HG03521 (cell line): ENCODE measurements at regions not wholly inside any gene's neighbourhood (a gene's known extent, or its start where the extent isn't known, plus 50 kb on each side); places are given as distances from the start of the nearest gene placed in this dataset.

ENCODE experiments used
- ATAC-seq: cut with Tn5 transposase; IDR thresholded peaks from one replicate; pipeline ENCODE4 v1.9.1; 2021; ENCODE audit warnings: mild to moderate bottlenecking, moderate library complexity; ENCODE audit not compliant: unreplicated experiment

DNA sequence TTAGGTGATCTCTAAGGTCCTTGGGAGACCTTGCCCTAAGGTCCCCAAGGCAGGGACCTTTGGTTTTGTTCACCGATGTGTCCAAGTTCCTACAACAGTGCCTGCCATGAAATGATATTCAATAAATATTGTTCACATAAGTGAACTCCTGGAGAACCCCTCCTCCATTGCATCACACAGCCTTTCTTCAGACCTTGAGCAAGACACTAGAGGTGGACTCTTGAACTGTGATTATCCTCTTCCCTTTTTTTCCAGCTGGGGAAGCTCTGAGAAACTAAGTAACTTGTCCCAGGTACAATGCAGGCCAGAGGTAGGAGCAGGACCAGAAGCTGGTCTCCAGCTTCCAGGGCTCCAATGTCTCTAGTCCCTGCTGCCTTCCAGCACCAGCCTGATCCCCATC, 76.6 kb upstream of the LMO1 start:
- no peak for ATAC-seq

DNA sequence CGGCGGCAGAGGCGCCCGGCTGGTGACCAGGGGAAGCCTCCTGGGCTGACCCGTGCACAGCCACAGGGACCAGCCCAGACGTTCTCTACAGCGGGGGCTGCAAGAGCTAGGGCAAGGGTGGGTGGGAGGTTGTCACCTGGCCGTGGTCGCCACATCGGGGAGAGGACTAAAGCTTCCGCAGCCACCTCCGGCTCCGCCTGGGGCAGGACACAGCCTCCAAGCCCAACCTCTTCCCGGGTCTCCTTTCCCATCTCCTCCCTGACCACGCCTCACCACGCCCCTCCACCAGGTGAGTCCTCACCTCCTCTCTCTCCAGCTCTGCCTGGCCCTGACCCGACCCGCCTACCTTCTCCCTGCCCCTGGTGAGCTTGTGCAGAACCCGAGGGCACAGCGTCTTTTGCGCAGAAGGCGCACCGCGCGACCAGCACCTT, 75.9 kb upstream of the LMO1 start:
- ATAC-seq = no peak

DNA sequence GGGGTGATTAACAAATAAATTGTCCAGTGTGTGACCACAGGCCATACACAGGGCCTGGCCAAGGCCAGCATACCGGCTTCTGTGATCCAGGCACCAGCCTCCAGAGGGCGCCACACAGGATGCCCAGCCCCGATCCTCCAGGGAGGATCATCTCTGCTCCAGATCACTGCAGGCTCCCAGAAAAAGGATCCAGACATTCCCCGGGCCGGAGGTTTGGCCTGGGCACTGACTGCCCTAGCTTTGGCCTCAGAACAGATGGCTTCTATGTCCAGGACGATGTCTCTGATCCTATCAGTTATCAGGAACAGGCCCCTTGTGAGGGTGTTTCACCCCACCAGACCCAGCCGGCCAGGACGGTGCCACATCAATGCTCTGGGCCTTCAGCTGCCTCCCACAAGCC, 74.5 kb upstream of the LMO1 start:
- ATAC-seq = no peak

DNA sequence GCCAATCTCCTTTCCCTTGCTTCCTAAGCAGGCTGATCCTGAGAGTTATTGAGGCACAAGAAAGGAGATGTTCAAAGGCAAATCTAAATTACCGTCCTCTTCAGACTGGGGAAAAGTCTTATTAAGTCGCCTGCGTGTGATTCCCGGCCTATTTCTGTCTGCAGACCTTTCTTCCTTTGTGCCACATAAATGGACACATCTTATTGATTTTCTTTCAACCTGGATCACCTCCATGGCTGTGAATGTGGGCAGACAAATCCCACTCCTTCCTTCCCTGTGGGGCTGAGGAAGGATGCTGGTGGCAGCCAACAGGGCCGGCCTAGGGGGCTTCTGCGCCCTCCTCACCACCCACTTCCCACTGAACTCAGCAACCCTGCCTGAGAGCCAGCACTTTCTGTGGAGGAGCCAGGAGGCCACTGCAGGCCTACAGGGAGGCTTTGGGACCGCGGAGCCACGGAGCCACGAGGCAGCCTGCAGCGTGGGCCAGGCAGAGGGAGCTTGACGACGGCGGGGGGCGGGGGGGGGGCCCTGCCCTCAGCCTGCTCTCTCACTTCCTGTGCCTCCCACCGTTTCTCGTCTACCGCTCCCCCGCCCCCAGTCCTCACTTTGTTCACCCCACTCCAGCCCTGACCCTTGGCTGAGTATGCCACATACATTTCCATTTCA, 73.6 kb upstream of the LMO1 start:
- no peak for ATAC-seq

DNA sequence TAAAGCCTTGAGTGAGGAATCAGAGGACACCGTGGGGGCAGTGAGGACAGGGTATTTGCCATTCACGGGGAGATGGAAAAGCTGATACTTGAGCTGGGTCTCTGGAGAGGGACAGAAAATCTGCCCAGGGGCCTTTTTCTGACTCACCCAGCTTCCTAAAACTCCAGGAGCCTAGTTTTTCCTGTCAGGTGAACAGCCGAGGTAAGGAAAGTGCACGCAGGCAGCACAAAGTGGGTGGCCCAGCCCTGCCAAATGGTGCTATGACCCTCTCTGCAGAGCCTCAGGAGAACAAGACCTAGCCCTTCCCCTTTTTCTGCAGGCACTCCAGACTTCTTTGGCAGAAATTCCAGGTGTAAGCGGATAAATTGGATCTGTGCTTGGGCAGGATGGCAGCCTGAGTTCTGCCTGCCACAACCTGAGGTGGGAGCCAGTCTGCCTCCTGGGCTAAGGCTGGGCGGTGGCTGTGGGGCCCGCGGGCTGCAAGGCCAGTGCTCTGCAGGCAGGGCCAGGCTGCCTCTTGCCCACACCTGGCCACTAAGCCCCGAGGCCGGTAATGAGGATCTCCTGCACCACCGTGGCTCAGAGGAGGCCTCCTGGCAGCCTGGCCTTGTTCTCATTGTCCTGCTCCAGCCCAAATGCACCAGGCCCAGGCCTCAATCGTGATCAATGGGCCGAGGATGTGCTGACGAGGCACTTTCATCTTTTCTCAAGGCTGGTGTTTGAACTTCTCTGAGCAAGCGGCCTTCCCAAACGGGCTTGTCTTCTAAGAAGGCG, 72.9 kb upstream of the LMO1 start:
- no peak for ATAC-seq

DNA sequence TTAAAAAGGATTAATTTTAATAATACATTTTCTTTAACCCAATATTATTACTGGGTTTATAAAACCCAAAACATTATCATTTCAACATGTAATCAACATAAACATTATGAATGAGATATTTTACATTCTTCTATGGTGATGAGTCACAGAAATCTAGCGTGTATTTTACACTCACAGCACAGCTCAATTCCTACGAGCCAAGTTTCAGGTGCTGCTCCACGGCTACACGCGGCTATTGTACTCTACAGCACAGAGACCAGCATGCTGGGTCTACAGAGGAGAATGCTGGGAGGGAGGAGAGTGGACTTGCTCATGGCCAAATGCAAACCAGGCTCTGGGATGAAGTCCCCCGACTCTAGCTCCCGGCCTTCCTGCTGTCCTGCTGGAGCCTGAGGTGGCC, 72.0 kb upstream of the LMO1 start:
- no peak for ATAC-seq

DNA sequence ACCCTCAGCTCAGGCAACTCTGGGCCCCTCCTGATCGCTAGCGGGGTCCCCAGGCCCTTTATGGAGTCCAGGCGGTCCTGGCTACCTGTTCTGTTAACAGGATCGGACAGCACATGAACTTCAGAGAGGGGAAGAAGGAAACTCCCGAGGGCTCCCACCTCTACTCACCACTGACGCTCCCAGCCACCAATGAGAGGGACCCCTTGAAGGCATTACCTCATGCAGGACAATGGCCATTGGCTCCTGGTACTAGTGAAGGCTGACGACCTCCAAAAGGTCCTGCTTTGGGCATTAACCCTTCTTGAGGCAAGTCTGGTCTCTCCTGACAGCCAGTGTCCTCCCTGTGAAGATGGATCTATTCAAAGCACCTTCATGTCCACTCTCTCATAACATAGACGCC, 71.5 kb upstream of the LMO1 start:
- no peak for ATAC-seq

DNA sequence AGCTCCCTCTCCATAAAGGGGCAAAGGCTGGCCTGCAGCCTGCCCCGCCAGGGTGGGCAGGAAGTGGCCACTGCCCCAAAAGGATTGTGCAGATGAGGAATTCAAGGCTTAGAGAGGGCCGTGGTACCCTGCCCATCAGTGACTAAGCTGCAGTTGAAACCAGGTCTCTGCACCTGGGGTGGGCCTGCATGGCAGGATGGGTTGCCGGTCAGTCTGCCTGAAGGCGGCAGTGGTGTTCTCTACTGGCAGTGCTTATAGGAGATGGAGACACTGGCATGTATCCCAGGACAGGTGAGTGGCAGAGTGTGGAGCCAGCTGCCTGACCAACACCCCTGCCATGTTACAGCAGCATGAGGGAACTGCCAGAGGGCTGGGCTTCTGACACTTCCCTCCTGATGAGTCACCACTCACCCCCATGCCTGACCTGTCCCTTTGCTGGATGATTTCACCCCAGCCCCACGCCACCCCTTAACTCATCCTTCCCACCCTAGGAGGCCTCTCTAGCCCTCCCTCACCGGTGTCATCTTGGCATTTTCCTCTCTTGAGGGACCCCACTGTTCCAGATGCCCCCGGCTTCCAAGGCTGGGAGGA, 70.2 kb upstream of the LMO1 start:
- no peak for ATAC-seq

DNA sequence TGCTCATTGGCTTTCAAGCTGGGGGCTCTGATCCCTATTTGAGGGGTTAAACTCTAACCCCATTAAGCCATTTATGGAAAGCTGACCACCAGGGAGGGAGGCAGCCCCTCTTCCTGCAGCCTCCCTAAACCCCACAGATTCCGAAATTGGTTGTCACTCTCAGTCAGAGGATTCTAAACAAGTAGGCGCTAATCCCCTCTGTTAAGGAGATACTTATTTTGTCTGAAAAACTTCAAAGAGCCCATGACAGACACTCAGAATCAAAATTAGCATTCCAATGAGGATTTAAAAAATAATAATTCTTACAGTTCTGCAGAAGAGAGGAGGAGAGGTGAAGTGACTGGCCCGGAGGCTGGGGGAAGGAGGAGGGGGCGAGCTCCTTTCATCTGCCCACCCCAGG, 69.7 kb upstream of the LMO1 start:
- ATAC-seq = no peak

DNA sequence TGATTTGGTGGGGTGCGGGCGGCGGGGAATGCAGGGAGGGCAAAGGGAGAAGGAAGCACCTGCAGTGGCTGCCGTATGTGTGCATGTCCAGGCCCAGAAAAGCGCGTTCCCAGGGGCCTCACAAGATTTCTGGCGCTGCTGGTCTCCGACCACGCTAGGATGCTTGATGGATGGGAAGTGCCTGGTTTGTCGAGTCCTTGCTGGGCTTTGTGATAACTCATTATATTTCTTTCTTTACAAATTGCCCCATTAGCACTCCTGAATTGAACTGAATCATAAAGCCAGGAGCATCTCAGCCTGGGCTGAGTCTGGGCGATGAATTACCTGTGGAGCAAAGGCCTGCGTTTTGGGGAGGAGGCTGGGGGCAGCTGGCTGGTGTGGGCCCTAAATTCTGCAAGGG, 69.2 kb upstream of the LMO1 start:
- no peak for ATAC-seq

DNA sequence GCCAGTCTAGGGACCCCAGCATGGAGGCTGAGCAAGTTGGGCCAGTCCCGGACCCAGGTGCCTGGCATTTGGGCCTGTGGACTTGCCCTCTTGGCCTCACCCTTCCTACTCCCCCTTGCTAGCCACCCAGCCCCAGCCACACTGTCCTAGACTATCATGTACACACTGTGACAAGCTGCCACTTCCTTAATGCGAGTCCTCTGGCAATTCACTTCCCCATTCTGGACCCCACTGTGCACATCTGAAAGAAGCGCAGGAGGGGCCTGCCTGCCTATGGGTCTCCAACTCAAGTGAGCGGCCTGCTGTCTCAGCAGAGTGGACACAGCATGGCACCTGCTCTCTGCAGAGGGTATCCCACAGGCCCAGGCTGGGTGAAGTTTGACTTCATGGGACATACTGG, 68.5 kb upstream of the LMO1 start:
- no peak for ATAC-seq

DNA sequence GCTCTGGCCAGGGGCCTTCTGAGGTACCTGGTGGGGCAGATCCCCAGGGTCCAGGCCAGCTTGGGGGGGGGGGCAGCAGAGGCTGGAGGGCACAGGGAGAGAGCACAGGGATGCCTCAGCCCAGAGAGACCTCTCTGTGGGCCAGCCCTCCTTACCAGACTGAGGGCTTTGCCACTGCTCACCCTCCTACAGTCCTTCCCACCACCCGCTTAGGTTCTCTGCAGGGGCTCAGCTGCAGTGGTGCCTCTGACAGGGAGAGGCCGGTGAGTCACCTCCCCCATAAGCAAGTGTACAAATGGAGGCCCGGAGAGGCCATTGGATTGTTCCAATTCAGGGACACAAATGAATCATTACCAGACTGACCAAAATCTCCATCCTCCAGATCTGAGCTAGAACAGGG, 68.1 kb upstream of the LMO1 start:
- ATAC-seq = no peak

DNA sequence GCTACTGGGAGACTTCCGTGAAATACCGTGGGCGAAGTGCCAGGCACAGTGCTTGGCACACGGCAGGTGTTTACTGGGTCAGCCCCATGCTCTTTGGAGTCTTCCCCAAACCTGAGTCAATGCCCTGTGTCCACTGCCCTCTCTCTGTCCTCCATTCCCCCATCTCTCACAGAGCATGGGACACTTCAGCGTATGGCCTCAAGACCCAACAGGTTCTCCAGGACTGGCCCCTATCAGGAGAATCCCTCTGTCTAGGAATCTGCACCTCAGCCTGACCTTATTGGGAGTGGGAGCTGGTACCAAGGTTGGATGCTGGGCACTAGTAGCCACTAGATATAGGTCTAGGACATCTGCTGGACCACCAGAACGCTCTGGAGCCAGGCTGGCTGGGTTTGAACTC, 67.2 kb upstream of the LMO1 start:
- no peak for ATAC-seq

DNA sequence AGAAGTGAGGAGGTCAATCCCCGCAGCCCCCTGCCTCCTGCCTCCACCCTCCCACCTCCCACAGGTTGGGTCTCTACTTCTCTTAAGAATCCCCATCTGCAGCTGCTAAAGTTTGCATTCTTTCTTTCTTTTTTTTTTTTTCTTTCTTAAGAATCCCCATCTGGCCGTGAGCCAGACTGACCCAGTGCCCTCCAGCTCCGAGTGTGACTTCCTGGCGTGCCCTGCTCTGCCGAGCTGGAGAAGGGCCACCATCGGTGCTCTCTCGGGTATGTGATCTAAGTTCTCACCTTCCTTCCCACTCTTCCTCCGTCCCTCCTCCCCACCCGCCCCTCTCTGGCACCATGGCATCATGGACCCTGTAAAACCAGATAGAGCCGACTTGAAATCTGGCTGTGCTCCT, 66.7 kb upstream of the LMO1 start:
- ATAC-seq = no peak

DNA sequence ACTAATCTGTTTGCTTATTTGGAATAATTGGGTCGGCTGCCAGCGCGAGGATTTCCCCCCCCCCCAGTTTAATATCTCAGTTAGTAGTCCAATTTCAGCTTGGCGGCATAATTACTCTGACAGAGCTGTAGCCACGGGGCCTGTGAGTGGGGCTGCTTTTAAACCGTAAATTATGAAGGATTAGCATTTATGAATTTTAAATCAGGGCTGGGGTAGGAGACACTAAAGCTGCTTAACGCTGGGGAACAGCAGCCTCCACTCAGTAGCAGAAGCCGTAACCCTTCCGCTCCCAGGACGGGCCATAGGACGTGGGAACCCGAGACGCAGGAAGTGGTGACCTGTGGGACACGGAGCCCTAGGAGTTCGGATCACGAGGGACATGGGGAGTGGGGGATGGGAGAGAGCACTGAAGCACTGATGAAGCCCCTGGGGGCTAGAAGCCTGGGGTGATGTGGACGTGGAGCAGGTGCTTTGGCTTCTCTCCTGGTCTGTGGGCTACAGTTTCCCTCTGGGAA, 66.2 kb upstream of the LMO1 start:
- no peak for ATAC-seq

DNA sequence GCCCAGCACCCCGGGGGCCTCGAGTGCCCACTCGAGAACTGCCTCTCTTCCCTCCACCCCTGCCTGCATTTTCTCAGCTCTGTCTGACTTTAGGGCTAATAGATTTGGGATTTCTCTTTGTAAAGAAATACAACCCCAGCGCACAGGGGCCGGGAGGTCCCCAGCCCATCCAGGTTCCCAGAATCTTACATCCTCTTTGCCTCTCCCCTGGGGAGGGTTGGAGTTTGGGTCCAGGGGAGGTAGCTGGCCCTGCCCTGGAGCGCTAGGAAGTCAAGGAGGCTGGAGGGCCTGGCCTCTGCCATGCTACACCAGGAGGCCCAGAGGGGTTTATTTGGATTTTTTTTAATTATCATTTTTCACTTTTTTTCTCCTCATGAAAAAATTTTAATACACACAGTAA, 65.7 kb upstream of the LMO1 start:
- no peak for ATAC-seq

DNA sequence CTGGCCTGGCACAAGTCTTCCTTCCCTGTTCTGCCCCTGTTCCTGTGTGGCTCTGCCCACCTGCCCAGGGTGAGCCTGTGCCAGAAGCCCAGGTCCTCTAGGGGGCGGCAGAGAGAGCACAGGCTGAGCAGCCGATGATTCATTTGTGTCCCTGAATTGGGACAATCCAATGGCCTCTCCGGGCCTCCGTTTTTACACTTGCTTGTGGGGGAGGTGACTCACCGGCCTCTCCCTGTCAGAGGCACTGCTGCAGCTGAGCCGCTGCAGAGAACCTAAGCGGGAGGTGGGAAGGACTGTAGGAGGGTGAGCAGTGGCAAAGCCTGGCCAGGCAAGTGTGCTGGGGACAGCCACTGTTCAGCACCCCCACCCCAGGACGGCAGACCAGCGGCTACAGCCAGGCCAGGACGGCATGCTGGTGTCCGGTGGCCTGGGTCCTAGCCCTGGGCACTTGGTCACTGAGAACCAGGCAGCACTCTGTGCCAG, 65.2 kb upstream of the LMO1 start:
- peak; percentile 48 for ATAC-seq

DNA sequence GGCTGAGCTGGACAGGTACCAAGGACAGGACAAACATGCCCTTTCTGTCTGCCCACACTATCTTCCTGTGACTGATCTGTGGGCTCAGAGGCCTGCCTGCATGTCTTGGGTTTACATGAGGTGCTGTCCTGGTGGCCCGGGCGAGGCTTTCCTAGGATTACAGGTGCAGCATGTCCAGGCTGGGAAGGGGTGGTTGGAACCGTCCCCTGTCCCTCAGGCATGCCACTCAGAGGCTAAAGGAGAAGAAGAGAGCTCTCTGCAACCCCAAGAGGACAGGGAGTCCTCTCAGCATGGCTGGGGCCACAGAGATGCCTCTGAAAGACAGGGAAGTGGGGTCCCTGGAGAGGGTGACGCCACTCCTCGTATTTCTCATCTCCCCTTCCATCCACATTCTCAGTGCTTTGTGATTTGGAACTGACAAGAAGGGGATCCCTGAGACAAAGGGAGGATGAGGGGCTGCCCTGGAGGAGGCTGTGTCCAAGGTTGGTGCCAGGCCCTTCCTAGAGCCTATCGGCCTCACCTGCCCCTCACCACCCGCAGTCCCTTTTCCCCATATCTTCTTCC, 64.6 kb upstream of the LMO1 start:
- ATAC-seq = no peak

DNA sequence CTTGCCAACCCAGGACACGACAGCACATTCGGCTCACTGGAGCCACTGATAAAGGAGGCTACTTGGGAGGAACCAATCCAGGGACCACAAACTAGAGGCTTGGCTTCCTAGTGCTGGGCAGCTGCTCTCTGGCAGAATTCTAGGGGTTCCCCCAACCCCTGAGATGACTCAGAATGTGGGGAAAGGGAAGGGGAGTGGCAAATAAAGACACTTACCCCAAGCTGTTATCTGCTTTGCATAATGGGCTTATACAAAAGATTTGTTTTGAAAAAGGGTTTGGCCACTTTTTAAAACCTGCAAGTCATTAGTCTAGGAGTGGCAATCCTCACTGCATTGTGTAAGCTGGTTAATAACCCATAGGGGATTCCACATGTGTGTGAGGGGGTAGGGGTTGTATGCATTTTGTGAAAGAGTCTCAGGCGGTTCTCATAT, 64.1 kb upstream of the LMO1 start:
- ATAC-seq = peak; percentile 47

DNA sequence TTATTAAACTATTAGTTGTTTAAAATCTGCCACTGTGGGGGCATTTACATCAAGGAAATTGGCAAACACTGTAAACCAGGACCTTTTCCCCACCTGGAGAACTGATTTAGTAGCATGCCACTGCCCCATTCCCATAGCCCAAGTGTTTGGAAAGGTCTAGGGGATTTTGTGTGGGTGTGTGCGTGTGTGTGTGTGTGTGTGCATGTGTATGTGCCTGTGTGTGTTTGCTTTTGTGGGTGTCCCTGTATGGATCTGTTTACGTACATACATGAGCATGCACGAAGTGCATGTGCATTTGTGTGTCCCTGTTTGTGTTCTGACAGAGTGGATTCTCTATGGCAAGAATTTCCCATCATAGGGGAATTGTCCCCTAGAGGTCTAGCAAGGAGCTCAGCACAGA, 62.7 kb upstream of the LMO1 start:
- ATAC-seq = no peak

DNA sequence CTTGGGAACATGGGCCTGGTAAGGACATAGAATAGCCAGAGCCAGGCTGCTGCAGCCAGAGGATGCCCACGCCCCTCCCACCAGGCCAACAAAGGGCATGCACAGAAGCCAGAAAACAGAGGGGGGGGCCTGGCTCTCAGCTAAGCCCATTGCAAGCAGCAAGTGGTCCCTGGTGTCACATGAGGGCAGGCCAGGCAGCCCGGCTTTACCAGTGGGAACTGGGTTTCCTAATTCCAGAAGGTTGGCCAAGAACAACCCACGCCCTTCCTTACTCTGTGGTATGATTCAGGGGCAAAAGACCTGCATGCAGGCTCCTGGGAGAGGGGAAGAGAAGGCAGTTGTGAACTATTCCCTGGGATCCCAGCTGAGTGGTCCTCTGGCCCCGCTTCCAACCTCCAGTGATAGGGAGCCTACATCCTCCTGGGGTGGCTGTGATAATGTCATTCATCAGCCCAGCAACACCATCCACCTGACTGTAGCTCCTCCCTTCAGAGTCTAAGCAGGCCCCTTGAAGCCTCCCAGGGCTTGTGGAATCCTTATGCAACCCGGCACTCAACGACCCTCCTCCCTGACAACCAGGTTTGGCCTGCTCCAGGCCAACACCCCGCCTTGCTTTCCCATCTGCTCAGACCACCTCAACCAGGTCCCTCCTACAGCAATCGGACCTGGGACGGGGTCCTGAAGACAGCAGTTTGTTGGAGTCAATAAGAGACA, 62.1 kb upstream of the LMO1 start:
- ATAC-seq = no peak
